Aorta (tissue), 5 donors: ENCODE measurements at regions not wholly inside any gene's neighbourhood (a gene's known extent, or its start where the extent isn't known, plus 50 kb on each side); places are given as distances from the start of the nearest gene placed in this dataset.
"Not testable (repeated sequence)": the region's sequence is repeated elsewhere in the genome, so short reads cannot be mapped to it uniquely, and the experiment has no call there.

Experiments used
- ATAC-seq: fragments of 200-7000 bp; cut with Tn5 transposase; one replicate; pipeline ENCODE4 v1.9.1; 2022; ENCODE audit warnings: moderate library complexity; ENCODE audit not compliant: low FRiP score
- DNase-seq, 2 donors: peaks; one replicate each; pipeline ENCODE4 v3.0.0-alpha.2; 2020
- H3K27ac ChIP-seq, 2 donors: one replicate each; pipeline ENCODE4 v1.5.1; 2013; ENCODE audit warnings: low read length in 2 of 2, mild to moderate bottlenecking in 2 of 2, moderate library complexity in 2 of 2, control low read depth in 1 of 2, inconsistent platforms in 1 of 2, low read depth in 1 of 2
- H3K27me3 ChIP-seq, 2 donors: one replicate each; pipeline ENCODE4 v1.6.1; 2013; ENCODE audit warnings: control low read depth in 1 of 2, low read length in 1 of 2, mild to moderate bottlenecking in 1 of 2, moderate library complexity in 1 of 2; ENCODE audit not compliant: insufficient read depth in 2 of 2, control insufficient read depth in 1 of 2
- H3K36me3 ChIP-seq, 2 donors: one replicate each; pipeline ENCODE4 v1.6.1; 2013; ENCODE audit warnings: control low read depth in 1 of 2, low read length in 1 of 2, mild to moderate bottlenecking in 1 of 2; ENCODE audit not compliant: insufficient read depth in 2 of 2, control insufficient read depth in 1 of 2
- H3K4me1 ChIP-seq, 2 donors: one replicate each; pipeline ENCODE4 v1.6.1; 2013; ENCODE audit warnings: low read length in 2 of 2, control low read depth in 1 of 2, mild to moderate bottlenecking in 1 of 2, moderate library complexity in 1 of 2; ENCODE audit not compliant: insufficient read depth in 2 of 2, control insufficient read depth in 1 of 2
- H3K4me3 ChIP-seq, 2 donors: one replicate each; pipeline ENCODE4 v1.5.1; 2013; ENCODE audit warnings: low read length in 2 of 2, control low read depth in 1 of 2, mild to moderate bottlenecking in 1 of 2
- H3K9me3 ChIP-seq: one replicate; pipeline ENCODE4 v1.6.1; 2013; ENCODE audit warnings: mild to moderate bottlenecking, low read length; ENCODE audit not compliant: control insufficient read depth
- WGBS, 2 donors: extraction: QIAGEN DNeasy Blood & Tissue Kit; methylation state at CpG; one replicate each; pipeline ENCODE4 v1.1.7; 2013; 5-methylcytosine and 5-hydroxymethylcytosine counted together
- intact Hi-C, 2 donors: fragments of 100-400 bp; cut with DNase I; formaldehyde crosslinking; loops; one replicate each; pipeline versions ENCODE4 v1.14.2 to v1.15.0; 2022
- donor health status: healthy with polysubstance abuse.
- donor health status: Bipolar disorder and iron deficiency.
- donor health status: DM: no; HTN: no; CAD: no.
- donor health status: DM: no; HTN: no; CAD: no.
- donor health status: DM: yes; HTN: yes; CAD: no.

- Histone ChIP-seq H3K9me3 (no peaks in the 10 kb centered on the region), H3K4me3 (no peak overlapping the region), H3K4me1 (no peaks in the 10 kb centered on the region), H3K36me3 (no peaks in the 10 kb centered on the region), H3K27me3 (no peaks in the 10 kb centered on the region), H3K27ac (no peak overlapping the region)
- peak; percentile 38 to 65 for DNase-seq
- ATAC-seq: no peak
- 25 to 40% methylated on average over 5 of the region's 5 CpGs for WGBS, 2 donors
- intact Hi-C loops: loop anchor here in 1 of 2 donors (10.0 kb wide), 1 partner anchor 425 kb away; no protein-coding TSS in a partner anchor
Observed at GRCh38 chr22:23380230-23380573, 199.9 kb downstream of the IGLL1 start.

- ATAC-seq, H3K36me3 ChIP-seq, H3K4me3 ChIP-seq, H3K27me3 ChIP-seq, H3K27ac ChIP-seq, H3K4me1 ChIP-seq, H3K9me3 ChIP-seq: not testable (repeated sequence)
- intact Hi-C loops: loop anchor here in 1 of 2 donors (10.0 kb wide), 1 partner anchor 425 kb away; no protein-coding TSS in a partner anchor
- 88 to 92% methylated on average over 15 to 17 of the region's 18 CpGs for WGBS, 2 donors
- DNase-seq: peak in 1 of 2 donors; percentile 51
Observed at GRCh38 chr22:23379540-23380229, 199.4 kb downstream of the BCR start.

GRCh38 chr22:23377767-23378166, 197.5 kb downstream of the BCR start:
- no peaks in the 10 kb centered on the region for H3K27me3 ChIP-seq
- ATAC-seq: no peak
- 80 to 84% methylated on average over 6 of the region's 6 CpGs for WGBS, 2 donors
- intact Hi-C loops: no loop called here
- no peaks in the 10 kb centered on the region for H3K4me1 ChIP-seq
- DNase-seq: no peak
- no peaks in the 10 kb centered on the region for H3K36me3 ChIP-seq
- no peaks in the 10 kb centered on the region for H3K9me3 ChIP-seq
- no peak overlapping the region for H3K27ac ChIP-seq
- H3K4me3 ChIP-seq: no peak overlapping the region

GRCh38 chr22:23376256-23376655, 195.9 kb downstream of the BCR start:
- H3K9me3 ChIP-seq: no peaks in the 10 kb centered on the region
- WGBS, 2 donors: 68 to 76% methylated on average over 6 of the region's 6 CpGs
- no peak overlapping the region for H3K4me3 ChIP-seq
- no peaks in the 10 kb centered on the region for H3K27me3 ChIP-seq
- no peaks in the 10 kb centered on the region for H3K4me1 ChIP-seq
- intact Hi-C loops: no loop called here
- H3K27ac ChIP-seq: no peak overlapping the region
- ATAC-seq: no peak
- no peaks in the 10 kb centered on the region for H3K36me3 ChIP-seq
- no peak for DNase-seq

GRCh38 chr22:23375031-23375827, 194.9 kb downstream of the BCR start:
- Histone ChIP-seq H3K27ac (no peak overlapping the region), H3K4me3 (no peak overlapping the region), H3K27me3 (no peaks in the 10 kb centered on the region), H3K36me3 (no peaks in the 10 kb centered on the region), H3K9me3 (no peaks in the 10 kb centered on the region), H3K4me1 (no peaks in the 10 kb centered on the region)
- WGBS, 2 donors: 73 to 82% methylated on average over 14 of the region's 14 CpGs
- DNase-seq (no peak), ATAC-seq (no peak)
- intact Hi-C loops: no loop called here

- WGBS, 2 donors: 67 to 74% methylated on average over 9 of the region's 9 CpGs
- Histone ChIP-seq H3K36me3 (no peaks in the 10 kb centered on the region), H3K27ac (no peak overlapping the region), H3K4me3 (no peak overlapping the region), H3K9me3 (no peaks in the 10 kb centered on the region), H3K4me1 (no peaks in the 10 kb centered on the region), H3K27me3 (peaks cover 0 to 2% of the 10 kb centered on the region in 2 donors)
- intact Hi-C loops: no loop called here
- ATAC-seq (no peak), DNase-seq (no peak)
Observed at GRCh38 chr22:23373601-23374000, 193.3 kb downstream of the BCR start.

GRCh38 chr22:23370251-23370650, 189.9 kb downstream of the BCR start:
- Histone ChIP-seq H3K36me3 (no peaks in the 10 kb centered on the region), H3K4me3 (no peak overlapping the region), H3K27ac (no peak overlapping the region), H3K27me3 (peaks cover 0 to 2% of the 10 kb centered on the region in 2 donors), H3K4me1 (no peaks in the 10 kb centered on the region), H3K9me3 (no peaks in the 10 kb centered on the region)
- DNase-seq: no peak
- 60 to 70% methylated on average over 8 of the region's 8 CpGs for WGBS, 2 donors
- intact Hi-C loops: no loop called here
- ATAC-seq: no peak

- WGBS, 2 donors: 87% methylated on average over 5 of the region's 5 CpGs
- no peaks in the 10 kb centered on the region for H3K36me3 ChIP-seq
- no peaks in the 10 kb centered on the region for H3K4me1 ChIP-seq
- DNase-seq (no peak), ATAC-seq (no peak)
- H3K9me3 ChIP-seq: no peaks in the 10 kb centered on the region
- H3K27me3 ChIP-seq: peaks cover 0 to 2% of the 10 kb centered on the region in 2 donors
- H3K27ac ChIP-seq: no peak overlapping the region
- intact Hi-C loops: no loop called here
- no peak overlapping the region for H3K4me3 ChIP-seq
Observed at GRCh38 chr22:23369054-23369685, 188.9 kb downstream of the BCR start.
